Neural cell (in vitro differentiated cells): ENCODE measurements at regions not wholly inside any gene's neighbourhood (a gene's known extent, or its start where the extent isn't known, plus 50 kb on each side); places are given as distances from the start of the nearest gene placed in this dataset.

Experiments used
- H2AFZ ChIP-seq: fragments of 200-600, 300-800 bp; sonication (generic), shearing (Covaris generic); 2 replicates; pipeline ENCODE4 v1.6.0; 2014; ENCODE audit warnings: low read depth, mild to moderate bottlenecking, antibody characterized with exemption, low read length, moderate library complexity
- H3F3A ChIP-seq: fragments of 200-600 bp; shearing (Covaris generic); 2 replicates; pipeline ENCODE4 v1.6.1; 2016; ENCODE audit warnings: mild to moderate bottlenecking, moderate library complexity, mixed read lengths, antibody characterized with exemption, low read length; ENCODE audit not compliant: insufficient read depth, poor library complexity, severe bottlenecking
- H3K27ac ChIP-seq: fragments of 200-600, 300-800 bp; sonication (generic), shearing (Covaris generic); 2 replicates; pipeline ENCODE4 v1.5.1; 2014; ENCODE audit warnings: mild to moderate bottlenecking, low read length, moderate library complexity
- H3K27me3 ChIP-seq: fragments of 300-800, 200-600 bp; sonication (generic), shearing (Covaris generic); 2 replicates; pipeline ENCODE4 v1.6.0; 2014; ENCODE audit warnings: mild to moderate bottlenecking, low read depth, low read length, moderate library complexity; ENCODE audit not compliant: insufficient read depth
- H3K36me3 ChIP-seq: fragments of 300-800, 200-600 bp; sonication (generic), shearing (Covaris generic); 2 replicates; pipeline ENCODE4 v1.5.1; 2014; ENCODE audit warnings: mild to moderate bottlenecking, antibody characterized with exemption, low read length, moderate library complexity; ENCODE audit not compliant: insufficient read depth
- H3K4me2 ChIP-seq: fragments of 300-800, 200-600 bp; sonication (generic), shearing (Covaris generic); 2 replicates; pipeline ENCODE4 v1.6.0; 2014; ENCODE audit warnings: mild to moderate bottlenecking, low read length
- H3K4me3 ChIP-seq: fragments of 300-800, 200-600 bp; sonication (generic), shearing (Covaris generic); 2 replicates; pipeline ENCODE4 v1.5.1; 2014; ENCODE audit warnings: mild to moderate bottlenecking, low read length, moderate library complexity
- H3K79me2 ChIP-seq: fragments of 200-600 bp; shearing (Covaris generic); replicated peaks from 2 replicates; pipeline ENCODE4 v1.6.0; 2014; ENCODE audit warnings: mild to moderate bottlenecking, low read length, moderate library complexity; ENCODE audit not compliant: insufficient read depth
- H3K9ac ChIP-seq: fragments of 300-800, 200-600 bp; sonication (generic), shearing (Covaris generic); 2 replicates; pipeline ENCODE4 v1.6.1; 2016; ENCODE audit warnings: mild to moderate bottlenecking, low read length, mixed read lengths
- H3K9me2 ChIP-seq: fragments of 200-600 bp; shearing (Covaris generic); 2 replicates; pipeline ENCODE4 v1.6.1; 2016; ENCODE audit warnings: mild to moderate bottlenecking, low read length, mixed read lengths; ENCODE audit not compliant: insufficient read depth
- H3K9me3 ChIP-seq: fragments of 200-600, 300-800 bp; sonication (generic), shearing (Covaris generic); 2 replicates; pipeline ENCODE4 v1.6.1; 2016; ENCODE audit warnings: mild to moderate bottlenecking, mixed run types, low read length, moderate library complexity, mixed read lengths
- H4K20me1 ChIP-seq: fragments of 200-600 bp; shearing (Covaris generic); 2 replicates; pipeline ENCODE4 v1.6.1; 2016; ENCODE audit warnings: mild to moderate bottlenecking, mixed run types; ENCODE audit not compliant: insufficient read depth
- EP300 ChIP-seq: fragments of 450-650 bp; conservative IDR thresholded peaks from 2 replicates; pipeline ENCODE4 v1.6.1; 2014; ENCODE audit warnings: antibody characterized with exemption, mild to moderate bottlenecking, moderate library complexity; ENCODE audit not compliant: poor library complexity, severe bottlenecking
- EZH2 ChIP-seq: fragments of 200-600, 300-800 bp; shearing (Covaris generic), sonication (generic); IDR thresholded peaks from 2 replicates; pipeline ENCODE4 v1.6.1; 2014; ENCODE audit warnings: antibody characterized with exemption, low read length, borderline replicate concordance, mild to moderate bottlenecking; ENCODE audit not compliant: insufficient read depth, poor library complexity, severe bottlenecking
- MXI1 ChIP-seq: fragments of 450-650 bp; conservative IDR thresholded peaks from 2 replicates; pipeline ENCODE4 v1.6.1; 2014; ENCODE audit warnings: antibody characterized with exemption, mild to moderate bottlenecking; ENCODE audit not compliant: poor library complexity, severe bottlenecking
- POLR2AphosphoS5 ChIP-seq: IDR thresholded peaks from 2 replicates; pipeline ENCODE4 v1.6.1; 2012
- RAD21 ChIP-seq: fragments of 450-650 bp; conservative IDR thresholded peaks from 2 replicates; pipeline ENCODE4 v1.6.1; 2014; ENCODE audit warnings: antibody characterized with exemption, mild to moderate bottlenecking, moderate library complexity
- SMC3 ChIP-seq: fragments of 450-650 bp; conservative IDR thresholded peaks from 2 replicates; pipeline ENCODE4 v1.6.1; 2014; ENCODE audit warnings: antibody characterized with exemption, mild to moderate bottlenecking, moderate library complexity; ENCODE audit not compliant: poor library complexity
- TAF1 ChIP-seq: IDR thresholded peaks from 2 replicates; pipeline ENCODE4 v1.6.1; 2012; ENCODE audit warnings: low read depth
- TF ChIP-seq, protein P1 (sequence below): fragments of 450-650 bp; IDR thresholded peaks from 2 replicates; pipeline ENCODE4 v1.5.1; 2014; ENCODE audit warnings: antibody characterized with exemption, mild to moderate bottlenecking, moderate library complexity; ENCODE audit not compliant: poor library complexity, severe bottlenecking
- TF ChIP-seq, protein P2 (sequence below): IDR thresholded peaks from 2 replicates; pipeline ENCODE4 v1.6.1; 2012; ENCODE audit warnings: borderline replicate concordance

DNA sequence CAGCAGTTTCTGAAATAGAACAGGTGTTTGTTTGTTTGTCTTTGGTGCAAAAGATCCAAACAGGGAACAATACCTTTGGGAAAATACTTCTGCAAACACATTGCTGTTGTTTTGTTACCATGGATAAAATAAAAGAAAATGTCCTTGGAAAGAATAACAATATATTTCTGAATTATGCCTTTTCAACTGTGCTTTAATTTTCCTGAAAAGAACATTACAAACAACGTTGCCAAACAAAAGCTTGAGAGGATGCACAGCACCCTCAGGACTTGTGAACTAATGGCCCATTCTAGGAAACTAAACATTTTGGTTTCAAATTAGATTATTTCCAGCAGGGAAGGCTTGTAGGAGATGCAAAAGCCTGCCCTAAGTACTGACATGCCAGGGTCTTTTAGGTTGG lies 967.2 kb downstream of the TLE4 start:
- H3K9me3 ChIP-seq: no peaks in the 10 kb centered on the region
- H3K4me3 ChIP-seq: no peak overlapping the region
- H3K9ac ChIP-seq: no peak overlapping the region
- H3K79me2 ChIP-seq: no peaks in the 10 kb centered on the region
- H3K36me3 ChIP-seq: no peaks in the 10 kb centered on the region
- no peaks in the 10 kb centered on the region for H4K20me1 ChIP-seq
- no peaks in the 10 kb centered on the region for H3F3A ChIP-seq
- H3K9me2 ChIP-seq: no peaks in the 10 kb centered on the region
- H3K4me2 ChIP-seq: no peak overlapping the region
- no peak for TF ChIP-seq RAD21
- TF ChIP-seq, protein P1, sequence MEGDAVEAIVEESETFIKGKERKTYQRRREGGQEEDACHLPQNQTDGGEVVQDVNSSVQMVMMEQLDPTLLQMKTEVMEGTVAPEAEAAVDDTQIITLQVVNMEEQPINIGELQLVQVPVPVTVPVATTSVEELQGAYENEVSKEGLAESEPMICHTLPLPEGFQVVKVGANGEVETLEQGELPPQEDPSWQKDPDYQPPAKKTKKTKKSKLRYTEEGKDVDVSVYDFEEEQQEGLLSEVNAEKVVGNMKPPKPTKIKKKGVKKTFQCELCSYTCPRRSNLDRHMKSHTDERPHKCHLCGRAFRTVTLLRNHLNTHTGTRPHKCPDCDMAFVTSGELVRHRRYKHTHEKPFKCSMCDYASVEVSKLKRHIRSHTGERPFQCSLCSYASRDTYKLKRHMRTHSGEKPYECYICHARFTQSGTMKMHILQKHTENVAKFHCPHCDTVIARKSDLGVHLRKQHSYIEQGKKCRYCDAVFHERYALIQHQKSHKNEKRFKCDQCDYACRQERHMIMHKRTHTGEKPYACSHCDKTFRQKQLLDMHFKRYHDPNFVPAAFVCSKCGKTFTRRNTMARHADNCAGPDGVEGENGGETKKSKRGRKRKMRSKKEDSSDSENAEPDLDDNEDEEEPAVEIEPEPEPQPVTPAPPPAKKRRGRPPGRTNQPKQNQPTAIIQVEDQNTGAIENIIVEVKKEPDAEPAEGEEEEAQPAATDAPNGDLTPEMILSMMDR: no peak
- TF ChIP-seq EZH2: no peak
- no peak for TF ChIP-seq EP300
- TF ChIP-seq POLR2AphosphoS5: no peak
- no peak for TF ChIP-seq TAF1
- TF ChIP-seq SMC3: no peak
- no peak for TF ChIP-seq MXI1
- TF ChIP-seq, protein P2, sequence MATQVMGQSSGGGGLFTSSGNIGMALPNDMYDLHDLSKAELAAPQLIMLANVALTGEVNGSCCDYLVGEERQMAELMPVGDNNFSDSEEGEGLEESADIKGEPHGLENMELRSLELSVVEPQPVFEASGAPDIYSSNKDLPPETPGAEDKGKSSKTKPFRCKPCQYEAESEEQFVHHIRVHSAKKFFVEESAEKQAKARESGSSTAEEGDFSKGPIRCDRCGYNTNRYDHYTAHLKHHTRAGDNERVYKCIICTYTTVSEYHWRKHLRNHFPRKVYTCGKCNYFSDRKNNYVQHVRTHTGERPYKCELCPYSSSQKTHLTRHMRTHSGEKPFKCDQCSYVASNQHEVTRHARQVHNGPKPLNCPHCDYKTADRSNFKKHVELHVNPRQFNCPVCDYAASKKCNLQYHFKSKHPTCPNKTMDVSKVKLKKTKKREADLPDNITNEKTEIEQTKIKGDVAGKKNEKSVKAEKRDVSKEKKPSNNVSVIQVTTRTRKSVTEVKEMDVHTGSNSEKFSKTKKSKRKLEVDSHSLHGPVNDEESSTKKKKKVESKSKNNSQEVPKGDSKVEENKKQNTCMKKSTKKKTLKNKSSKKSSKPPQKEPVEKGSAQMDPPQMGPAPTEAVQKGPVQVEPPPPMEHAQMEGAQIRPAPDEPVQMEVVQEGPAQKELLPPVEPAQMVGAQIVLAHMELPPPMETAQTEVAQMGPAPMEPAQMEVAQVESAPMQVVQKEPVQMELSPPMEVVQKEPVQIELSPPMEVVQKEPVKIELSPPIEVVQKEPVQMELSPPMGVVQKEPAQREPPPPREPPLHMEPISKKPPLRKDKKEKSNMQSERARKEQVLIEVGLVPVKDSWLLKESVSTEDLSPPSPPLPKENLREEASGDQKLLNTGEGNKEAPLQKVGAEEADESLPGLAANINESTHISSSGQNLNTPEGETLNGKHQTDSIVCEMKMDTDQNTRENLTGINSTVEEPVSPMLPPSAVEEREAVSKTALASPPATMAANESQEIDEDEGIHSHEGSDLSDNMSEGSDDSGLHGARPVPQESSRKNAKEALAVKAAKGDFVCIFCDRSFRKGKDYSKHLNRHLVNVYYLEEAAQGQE: no peak
- no peaks in the 10 kb centered on the region for H3K27me3 ChIP-seq
- no peak overlapping the region for H3K27ac ChIP-seq
- no peak overlapping the region for H2AFZ ChIP-seq

DNA sequence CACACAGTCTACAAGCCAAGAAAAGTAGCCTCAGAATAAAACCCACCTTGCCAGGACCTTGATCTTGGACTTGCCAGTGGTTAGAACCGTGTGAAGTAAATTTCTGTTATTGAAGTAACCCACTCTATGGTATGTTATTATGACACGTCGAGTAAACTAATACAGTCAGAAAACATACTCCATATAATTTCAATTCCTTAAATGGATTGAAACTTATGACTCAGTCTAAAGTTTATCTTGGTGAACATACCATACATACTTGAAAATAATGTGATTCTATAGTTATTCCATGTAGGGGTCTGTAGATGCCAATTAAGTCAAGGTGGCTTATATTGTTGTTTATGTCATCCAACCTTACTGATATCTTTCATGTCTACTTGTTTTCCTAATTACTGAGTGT lies 950.7 kb downstream of the TLE4 start:
- Histone ChIP-seq H3K4me3 (no peak overlapping the region), H3K9me2 (no peaks in the 10 kb centered on the region), H3K27ac (no peak overlapping the region), H2AFZ (no peak overlapping the region), H3K9ac (no peak overlapping the region), H3K9me3 (no peaks in the 10 kb centered on the region), H3K79me2 (no peaks in the 10 kb centered on the region), H3K4me2 (no peak overlapping the region), H3F3A (no peaks in the 10 kb centered on the region), H4K20me1 (no peaks in the 10 kb centered on the region), H3K27me3 (no peaks in the 10 kb centered on the region), H3K36me3 (no peaks in the 10 kb centered on the region)
- TF ChIP-seq MXI1 (no peak), EP300 (no peak), TAF1 (no peak), POLR2AphosphoS5 (no peak)
- TF ChIP-seq, protein P1: no peak
- TF ChIP-seq, protein P2: no peak
